Keratinocyte (primary cell): ENCODE measurements at regions not wholly inside any gene's neighbourhood (a gene's known extent, or its start where the extent isn't known, plus 50 kb on each side); places are given as distances from the start of the nearest gene placed in this dataset.

Experiments used
- DNase-seq: peaks from one replicate; pipeline ENCODE4 v3.0.0-alpha.2; 2011; ENCODE audit warnings: low read depth, missing footprints, low spot score
- FAIRE-seq: peaks from 2 replicates; lab custom pipeline; 2011; peaks lifted over from hg19 to GRCh38; lab: Jason Lieb, UNC
- H2AFZ ChIP-seq: 2 replicates; pipeline ENCODE4 v1.6.0; 2012; ENCODE audit warnings: low read length, control low read depth, inconsistent platforms; ENCODE audit not compliant: control insufficient read depth
- H3K27ac ChIP-seq: 2 replicates; pipeline ENCODE4 v1.5.1; 2011; ENCODE audit warnings: low read length; ENCODE audit not compliant: control insufficient read depth, insufficient read depth
- H3K27me3 ChIP-seq: 3 replicates; pipeline ENCODE4 v1.6.0; 2011; ENCODE audit warnings: low read length; ENCODE audit not compliant: control insufficient read depth, insufficient read depth; ENCODE audit errors: extremely low read depth
- H3K36me3 ChIP-seq, 2 experiments: 2 replicates in 1 of 2; 3 replicates in 1 of 2; pipeline ENCODE4 v1.5.1; 2011; ENCODE audit warnings: low read length in 2 of 2, mild to moderate bottlenecking in 1 of 2; ENCODE audit not compliant: control insufficient read depth in 2 of 2, insufficient read depth in 2 of 2; ENCODE audit errors: extremely low read depth in 1 of 2
- H3K4me1 ChIP-seq: 3 replicates; pipeline ENCODE4 v1.5.1; 2011; ENCODE audit warnings: low read length; ENCODE audit not compliant: control insufficient read depth, insufficient read depth; ENCODE audit errors: extremely low read depth
- H3K4me2 ChIP-seq: 3 replicates; pipeline ENCODE4 v1.6.0; 2011; ENCODE audit warnings: low read depth, low read length; ENCODE audit not compliant: control insufficient read depth, insufficient read depth; ENCODE audit errors: extremely low read depth
- H3K4me3 ChIP-seq, 3 experiments: fragments of 200-600 bp in 1 of 3; sonication (generic) in 1 of 3; 2 replicates in 2 of 3; 3 replicates in 1 of 3; pipeline ENCODE4 v1.5.1; 2011 to 2016; ENCODE audit warnings: low read length in 3 of 3, mild to moderate bottlenecking in 3 of 3, control low read depth in 2 of 3, inconsistent platforms in 1 of 3, low read depth in 1 of 3, mixed read lengths in 1 of 3, mixed run types in 1 of 3, moderate library complexity in 1 of 3; ENCODE audit not compliant: control insufficient read depth in 2 of 3, insufficient read depth in 2 of 3; ENCODE audit errors: extremely low read depth in 1 of 3
- H3K79me2 ChIP-seq: 2 replicates; pipeline ENCODE4 v1.6.0; 2012; ENCODE audit warnings: low read length; ENCODE audit not compliant: control insufficient read depth, insufficient read depth
- H3K9ac ChIP-seq: 3 replicates; pipeline ENCODE4 v1.6.0; 2011; ENCODE audit warnings: low read length; ENCODE audit not compliant: control insufficient read depth, insufficient read depth; ENCODE audit errors: extremely low read depth
- H3K9me1 ChIP-seq: 3 replicates; pipeline ENCODE4 v1.6.0; 2011; ENCODE audit warnings: low read length; ENCODE audit not compliant: control insufficient read depth, insufficient read depth; ENCODE audit errors: extremely low read depth
- H3K9me3 ChIP-seq: 2 replicates; pipeline ENCODE4 v1.5.1; 2012; ENCODE audit warnings: low read depth, low read length; ENCODE audit not compliant: control insufficient read depth
- H4K20me1 ChIP-seq: 3 replicates; pipeline ENCODE4 v1.6.0; 2011; ENCODE audit warnings: low read length; ENCODE audit not compliant: control insufficient read depth, insufficient read depth; ENCODE audit errors: extremely low read depth
- EZH2 ChIP-seq: IDR thresholded peaks from one replicate; pipeline ENCODE4 v1.6.1; 2012; ENCODE audit warnings: inconsistent platforms, mild to moderate bottlenecking, low read length, moderate library complexity
- dilution Hi-C: fragments of 300-500 bp; cut with MboI; formaldehyde crosslinking; loops from one replicate; pipeline ENCODE4 v1.7.0; 2020; ENCODE audit warnings: low sequenced_read_pairs; ENCODE audit not compliant: extremely low pct_ligation_motif_present
- TF ChIP-seq, protein P1 (sequence below), 3 experiments: IDR thresholded peaks in 1 of 3; conservative IDR thresholded peaks in 1 of 3; optimal IDR thresholded peaks in 1 of 3; 2 replicates in 2 of 3; 3 replicates in 1 of 3; pipeline versions ENCODE3 to v1.5.1; 2011; ENCODE audit warnings: low read length in 3 of 3, mild to moderate bottlenecking in 3 of 3, moderate library complexity in 2 of 3, control low read depth in 1 of 3, inconsistent platforms in 1 of 3; ENCODE audit not compliant: insufficient read depth in 2 of 3; ENCODE audit errors: extremely low read depth in 1 of 3

DNA sequence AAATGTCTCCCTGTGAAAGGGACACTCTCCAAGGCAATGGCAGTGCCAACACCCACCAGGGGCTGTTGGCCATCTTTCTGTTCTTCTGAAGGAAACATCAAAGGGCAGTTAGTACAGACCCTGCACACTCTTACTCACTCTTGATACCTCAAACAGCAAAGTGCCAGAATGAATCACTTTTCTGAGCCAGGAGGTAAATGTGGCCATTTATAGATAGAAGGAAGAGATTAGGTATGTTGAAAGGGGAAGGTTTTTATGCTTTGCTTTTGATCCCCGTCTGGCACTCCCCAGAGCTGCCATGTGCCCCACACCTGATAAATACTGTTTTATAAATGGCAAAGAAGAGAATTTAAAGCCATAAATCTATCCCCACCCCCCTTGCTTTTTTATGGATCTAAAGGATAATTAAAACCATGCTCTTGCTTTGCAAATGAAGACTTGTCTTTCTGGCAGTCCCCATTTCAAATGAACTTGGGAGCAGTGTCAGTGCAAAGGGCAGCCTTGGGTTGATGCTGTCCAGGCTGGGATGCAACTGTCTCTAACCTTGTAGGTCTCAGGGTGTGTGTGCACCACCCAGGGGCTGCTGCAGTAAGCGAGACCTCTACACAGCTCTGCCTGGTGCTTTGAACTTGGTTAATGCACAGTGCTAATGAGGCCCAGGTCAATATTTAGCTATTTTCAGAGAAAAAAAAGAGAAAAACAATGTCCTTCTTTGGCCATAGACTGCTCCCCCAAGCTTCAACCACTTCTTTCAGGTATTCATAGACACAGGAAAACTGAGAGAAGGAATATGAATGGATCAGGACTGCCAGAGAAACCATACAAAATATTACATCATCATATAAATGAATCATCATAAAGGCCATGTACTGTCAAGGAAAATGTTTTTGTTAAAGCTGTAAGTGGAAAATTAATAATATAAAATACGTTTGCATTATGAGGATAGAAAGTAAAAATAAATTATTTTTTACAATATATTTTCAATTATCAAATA is 207.5 kb downstream of the ETS1 start:
- Histone ChIP-seq H3K9me1 (no peaks in the 10 kb centered on the region), H4K20me1 (no peaks in the 10 kb centered on the region), H3K4me2 (no peak overlapping the region), H3K27me3 (no peaks in the 10 kb centered on the region), H2AFZ (no peak overlapping the region), H3K9me3 (no peaks in the 10 kb centered on the region), H3K4me1 (peaks cover 4% of the 10 kb centered on the region), H3K27ac (no peak overlapping the region), H3K9ac (no peak overlapping the region), H3K79me2 (no peaks in the 10 kb centered on the region), H3K36me3 (no peaks in the 10 kb centered on the region), H3K4me3 (no peak overlapping the region)
- DNase-seq (no peak), FAIRE-seq (no peak)
- no peak for TF ChIP-seq EZH2
- TF ChIP-seq, protein P1, sequence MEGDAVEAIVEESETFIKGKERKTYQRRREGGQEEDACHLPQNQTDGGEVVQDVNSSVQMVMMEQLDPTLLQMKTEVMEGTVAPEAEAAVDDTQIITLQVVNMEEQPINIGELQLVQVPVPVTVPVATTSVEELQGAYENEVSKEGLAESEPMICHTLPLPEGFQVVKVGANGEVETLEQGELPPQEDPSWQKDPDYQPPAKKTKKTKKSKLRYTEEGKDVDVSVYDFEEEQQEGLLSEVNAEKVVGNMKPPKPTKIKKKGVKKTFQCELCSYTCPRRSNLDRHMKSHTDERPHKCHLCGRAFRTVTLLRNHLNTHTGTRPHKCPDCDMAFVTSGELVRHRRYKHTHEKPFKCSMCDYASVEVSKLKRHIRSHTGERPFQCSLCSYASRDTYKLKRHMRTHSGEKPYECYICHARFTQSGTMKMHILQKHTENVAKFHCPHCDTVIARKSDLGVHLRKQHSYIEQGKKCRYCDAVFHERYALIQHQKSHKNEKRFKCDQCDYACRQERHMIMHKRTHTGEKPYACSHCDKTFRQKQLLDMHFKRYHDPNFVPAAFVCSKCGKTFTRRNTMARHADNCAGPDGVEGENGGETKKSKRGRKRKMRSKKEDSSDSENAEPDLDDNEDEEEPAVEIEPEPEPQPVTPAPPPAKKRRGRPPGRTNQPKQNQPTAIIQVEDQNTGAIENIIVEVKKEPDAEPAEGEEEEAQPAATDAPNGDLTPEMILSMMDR (optimal IDR thresholded peaks at IDR 0.05 in 1 of 3, IDR thresholded peaks at IDR 0.05 in 1 of 3, conservative IDR thresholded peaks at IDR 0.05 in 1 of 3; ENCODE audit: extremely low read depth in 1 of 3, insufficient read depth in 2 of 3, low read length in 3 of 3): no peak
- dilution Hi-C loops: no loop called here

DNA sequence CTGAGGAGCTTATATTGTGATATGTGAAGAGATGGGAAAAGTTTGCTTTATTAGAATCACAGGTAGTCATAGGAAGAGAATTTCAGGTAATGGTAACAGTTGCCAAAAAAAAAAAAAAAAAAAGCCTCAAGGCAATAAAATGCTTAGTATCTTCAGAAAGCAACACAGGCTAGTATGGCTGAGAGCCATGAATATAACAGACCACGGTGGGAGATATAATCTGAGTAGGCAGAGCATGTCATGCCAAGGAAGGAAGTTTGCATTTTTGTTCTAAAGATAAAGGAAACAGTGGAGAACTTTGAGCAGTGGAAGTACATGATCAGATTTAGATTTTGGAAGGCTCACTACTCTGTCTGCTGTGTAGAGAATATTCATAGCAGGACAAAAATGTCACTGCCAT is 211.4 kb downstream of the ETS1 start:
- H3K4me2 ChIP-seq: no peak overlapping the region
- H2AFZ ChIP-seq: no peak overlapping the region
- no peaks in the 10 kb centered on the region for H3K9me1 ChIP-seq
- no peak for TF ChIP-seq EZH2
- TF ChIP-seq, protein P1 (optimal IDR thresholded peaks at IDR 0.05 in 1 of 3, IDR thresholded peaks at IDR 0.05 in 1 of 3, conservative IDR thresholded peaks at IDR 0.05 in 1 of 3; ENCODE audit: extremely low read depth in 1 of 3, insufficient read depth in 2 of 3, low read length in 3 of 3): no peak
- no peaks in the 10 kb centered on the region for H3K79me2 ChIP-seq
- FAIRE-seq: no peak
- no peaks in the 10 kb centered on the region for H3K36me3 ChIP-seq
- H3K27ac ChIP-seq: no peak overlapping the region
- no peaks in the 10 kb centered on the region for H4K20me1 ChIP-seq
- peaks cover 4% of the 10 kb centered on the region for H3K4me1 ChIP-seq
- DNase-seq: no peak
- H3K4me3 ChIP-seq: no peak overlapping the region
- no peak overlapping the region for H3K9ac ChIP-seq
- dilution Hi-C loops: no loop called here
- H3K9me3 ChIP-seq: no peaks in the 10 kb centered on the region
- H3K27me3 ChIP-seq: no peaks in the 10 kb centered on the region
